ENCODE measurements at regions not wholly inside any gene's neighbourhood (a gene's known extent, or its start where the extent isn't known, plus 50 kb on each side); places are given as distances from the start of the nearest gene placed in this dataset.

GRCh38 chr15:100721758-100722550, 119.6 kb downstream of the ASB7 start:
- TF ChIP-seq, protein P1, sequence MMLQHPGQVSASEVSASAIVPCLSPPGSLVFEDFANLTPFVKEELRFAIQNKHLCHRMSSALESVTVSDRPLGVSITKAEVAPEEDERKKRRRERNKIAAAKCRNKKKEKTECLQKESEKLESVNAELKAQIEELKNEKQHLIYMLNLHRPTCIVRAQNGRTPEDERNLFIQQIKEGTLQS (IDR thresholded peaks at IDR 0.05) = peak; percentile 54
- TF ChIP-seq NR2F2 (IDR thresholded peaks at IDR 0.05) (no peak), SP1 (IDR thresholded peaks at IDR 0.05) (peak; percentile 36), FOXA2 (IDR thresholded peaks at IDR 0.05) (peak; percentile 53), TAF1 (conservative IDR thresholded peaks at IDR 0.05) (no peak), GABPA (IDR thresholded peaks at IDR 0.05 in 1 of 2, conservative IDR thresholded peaks at IDR 0.05 in 1 of 2) (no peak), RAD21 (IDR thresholded peaks at IDR 0.05) (peak in 1 of 2 donors; percentile 23), RXRA (IDR thresholded peaks at IDR 0.05) (peak in 1 of 2 donors; percentile 89), HNF4G (IDR thresholded peaks at IDR 0.05) (no peak), HNF4A (conservative IDR thresholded peaks at IDR 0.05) (peak in 1 of 2 donors; percentile 71), CTCF (IDR thresholded peaks at IDR 0.05; ENCODE audit: low read depth, low read length, missing input control) (no peak), FOXA1 (IDR thresholded peaks at IDR 0.05) (peak; percentile 36), YY1 (IDR thresholded peaks at IDR 0.05) (peak; percentile 32), EGR1 (IDR thresholded peaks at IDR 0.05; ENCODE audit: low read depth in 2 of 2) (peak in 1 of 2 donors; percentile 62), JUND (IDR thresholded peaks at IDR 0.05) (peak; percentile 95 to 98)
- TF ChIP-seq, protein P2, sequence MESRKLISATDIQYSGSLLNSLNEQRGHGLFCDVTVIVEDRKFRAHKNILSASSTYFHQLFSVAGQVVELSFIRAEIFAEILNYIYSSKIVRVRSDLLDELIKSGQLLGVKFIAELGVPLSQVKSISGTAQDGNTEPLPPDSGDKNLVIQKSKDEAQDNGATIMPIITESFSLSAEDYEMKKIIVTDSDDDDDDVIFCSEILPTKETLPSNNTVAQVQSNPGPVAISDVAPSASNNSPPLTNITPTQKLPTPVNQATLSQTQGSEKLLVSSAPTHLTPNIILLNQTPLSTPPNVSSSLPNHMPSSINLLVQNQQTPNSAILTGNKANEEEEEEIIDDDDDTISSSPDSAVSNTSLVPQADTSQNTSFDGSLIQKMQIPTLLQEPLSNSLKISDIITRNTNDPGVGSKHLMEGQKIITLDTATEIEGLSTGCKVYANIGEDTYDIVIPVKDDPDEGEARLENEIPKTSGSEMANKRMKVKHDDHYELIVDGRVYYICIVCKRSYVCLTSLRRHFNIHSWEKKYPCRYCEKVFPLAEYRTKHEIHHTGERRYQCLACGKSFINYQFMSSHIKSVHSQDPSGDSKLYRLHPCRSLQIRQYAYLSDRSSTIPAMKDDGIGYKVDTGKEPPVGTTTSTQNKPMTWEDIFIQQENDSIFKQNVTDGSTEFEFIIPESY (IDR thresholded peaks at IDR 0.05) = peak; percentile 60
- TF ChIP-seq, protein P3, sequence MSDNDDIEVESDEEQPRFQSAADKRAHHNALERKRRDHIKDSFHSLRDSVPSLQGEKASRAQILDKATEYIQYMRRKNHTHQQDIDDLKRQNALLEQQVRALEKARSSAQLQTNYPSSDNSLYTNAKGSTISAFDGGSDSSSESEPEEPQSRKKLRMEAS (IDR thresholded peaks at IDR 0.05) = peak; percentile 51
- TF ChIP-seq, protein P4, sequence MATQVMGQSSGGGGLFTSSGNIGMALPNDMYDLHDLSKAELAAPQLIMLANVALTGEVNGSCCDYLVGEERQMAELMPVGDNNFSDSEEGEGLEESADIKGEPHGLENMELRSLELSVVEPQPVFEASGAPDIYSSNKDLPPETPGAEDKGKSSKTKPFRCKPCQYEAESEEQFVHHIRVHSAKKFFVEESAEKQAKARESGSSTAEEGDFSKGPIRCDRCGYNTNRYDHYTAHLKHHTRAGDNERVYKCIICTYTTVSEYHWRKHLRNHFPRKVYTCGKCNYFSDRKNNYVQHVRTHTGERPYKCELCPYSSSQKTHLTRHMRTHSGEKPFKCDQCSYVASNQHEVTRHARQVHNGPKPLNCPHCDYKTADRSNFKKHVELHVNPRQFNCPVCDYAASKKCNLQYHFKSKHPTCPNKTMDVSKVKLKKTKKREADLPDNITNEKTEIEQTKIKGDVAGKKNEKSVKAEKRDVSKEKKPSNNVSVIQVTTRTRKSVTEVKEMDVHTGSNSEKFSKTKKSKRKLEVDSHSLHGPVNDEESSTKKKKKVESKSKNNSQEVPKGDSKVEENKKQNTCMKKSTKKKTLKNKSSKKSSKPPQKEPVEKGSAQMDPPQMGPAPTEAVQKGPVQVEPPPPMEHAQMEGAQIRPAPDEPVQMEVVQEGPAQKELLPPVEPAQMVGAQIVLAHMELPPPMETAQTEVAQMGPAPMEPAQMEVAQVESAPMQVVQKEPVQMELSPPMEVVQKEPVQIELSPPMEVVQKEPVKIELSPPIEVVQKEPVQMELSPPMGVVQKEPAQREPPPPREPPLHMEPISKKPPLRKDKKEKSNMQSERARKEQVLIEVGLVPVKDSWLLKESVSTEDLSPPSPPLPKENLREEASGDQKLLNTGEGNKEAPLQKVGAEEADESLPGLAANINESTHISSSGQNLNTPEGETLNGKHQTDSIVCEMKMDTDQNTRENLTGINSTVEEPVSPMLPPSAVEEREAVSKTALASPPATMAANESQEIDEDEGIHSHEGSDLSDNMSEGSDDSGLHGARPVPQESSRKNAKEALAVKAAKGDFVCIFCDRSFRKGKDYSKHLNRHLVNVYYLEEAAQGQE (IDR thresholded peaks at IDR 0.05) = peak; percentile 56
- 42% methylated on average over 12 of the region's 12 CpGs for WGBS
- peaks cover 0 to 12% (median 6%) of the 10 kb centered on the region in 4 donors for H3K27me3 ChIP-seq (ENCODE audit: control insufficient read depth in 4 of 4, insufficient read depth in 4 of 4, low read length in 3 of 4)
- no peaks in the 10 kb centered on the region for H3K9me3 ChIP-seq (ENCODE audit: control insufficient read depth in 4 of 4, low read length in 3 of 4)
- no peaks in the 10 kb centered on the region for H3K36me3 ChIP-seq (ENCODE audit: control insufficient read depth in 4 of 4, insufficient read depth in 3 of 4, low read depth in 1 of 4, low read length in 3 of 4)
- no peak overlapping the region for H3K9ac ChIP-seq (ENCODE audit: low read depth in 1 of 2, low read length in 2 of 2)
- DNase-seq (ENCODE audit: low spot score) = no peak
- H3K27ac ChIP-seq (ENCODE audit: low read depth in 1 of 2, low read length in 2 of 2) = peak overlapping the region; percentile 31 to 59
- H3K4me3 ChIP-seq (ENCODE audit: low read depth in 1 of 3, low read length in 3 of 3) = no peak overlapping the region
- no peaks in the 10 kb centered on the region for H3K4me1 ChIP-seq (ENCODE audit: control insufficient read depth in 4 of 4, insufficient read depth in 4 of 4, low read length in 3 of 4)

All from liver (tissue), 8 donors.